Esophagus muscularis mucosa (tissue), 4 donors: ENCODE measurements at regions not wholly inside any gene's neighbourhood (a gene's known extent, or its start where the extent isn't known, plus 50 kb on each side); places are given as distances from the start of the nearest gene placed in this dataset.
A peak's percentile ranks its signal among the peaks of the same experiment; 100 is the strongest.

Source experiments
- DNase-seq: peaks from one replicate; pipeline ENCODE4 v3.0.0-alpha.2; 2017; ENCODE audit errors: extremely low spot score
- H3K27ac ChIP-seq, 4 donors: fragments of 200-600 bp; sonication (generic); replicated peaks in 1 of 4; 1 replicate in 3 of 4; 2 replicates in 1 of 4; pipeline ENCODE4 v1.5.1; 2016 to 2019; ENCODE audit warnings: mild to moderate bottlenecking in 1 of 4
- H3K27me3 ChIP-seq, 4 donors: fragments of 200-600 bp; sonication (generic); one replicate each; pipeline versions ENCODE4 v1.5.1 to v1.6.0; 2016 to 2019
- H3K36me3 ChIP-seq, 4 donors: fragments of 200-600 bp; sonication (generic); one replicate each; pipeline ENCODE4 v1.5.1; 2016 to 2019
- H3K4me1 ChIP-seq, 4 donors: fragments of 200-600 bp; sonication (generic); one replicate each; pipeline ENCODE4 v1.5.1; 2016 to 2019
- H3K4me3 ChIP-seq, 4 donors: fragments of 200-600 bp; sonication (generic); 1 replicate in 2 of 4; 2 replicates in 2 of 4; pipeline ENCODE4 v1.5.1; 2016 to 2019; ENCODE audit warnings: mild to moderate bottlenecking in 4 of 4, moderate library complexity in 1 of 4
- H3K9me3 ChIP-seq, 4 donors: fragments of 200-600 bp; sonication (generic); 1 replicate in 3 of 4; 2 replicates in 1 of 4; pipeline ENCODE4 v1.5.1; 2016 to 2019
- EP300 ChIP-seq: sonication (generic); formaldehyde crosslinking; IDR thresholded peaks from one replicate; pipeline ENCODE4 v1.6.1; 2017; ENCODE audit warnings: antibody characterized with exemption
- POLR2A ChIP-seq: fragments of 450-650 bp; IDR thresholded peaks from one replicate; pipeline ENCODE4 v1.6.1; 2017; ENCODE audit warnings: antibody characterized with exemption, moderate library complexity, mild to moderate bottlenecking, low read depth
- POLR2AphosphoS5 ChIP-seq, 2 donors: sonication (generic); formaldehyde crosslinking; IDR thresholded peaks; one replicate each; pipeline ENCODE4 v1.6.1; 2017; ENCODE audit warnings: antibody characterized with exemption in 2 of 2
- WGBS: methylation state at CpG from one replicate; pipeline ENCODE4 v1.1.5; 2018; 5-methylcytosine and 5-hydroxymethylcytosine counted together
- intact Hi-C: fragments of 100-400 bp; cut with DNase I; formaldehyde crosslinking; loops from one replicate; pipeline ENCODE4 v1.15.1; 2023
- TF ChIP-seq, protein P1 (sequence below), 3 experiments: fragments of 200-600 bp in 2 of 3; fragments of 450-650 bp in 1 of 3; sonication (generic) in 2 of 3; IDR thresholded peaks; one replicate each; pipeline ENCODE4 v1.5.1; 2017 to 2019; ENCODE audit warnings: antibody characterized with exemption in 3 of 3, mild to moderate bottlenecking in 2 of 3, moderate library complexity in 1 of 3

- Histone ChIP-seq H3K27me3 (peaks cover 0 to 74% (median 8%) of the 10 kb centered on the region in 4 donors), H3K4me3 (no peak overlapping the region), H3K27ac (no peak overlapping the region), H3K4me1 (peaks cover 6 to 13% (median 10%) of the 10 kb centered on the region in 4 donors), H3K9me3 (no peaks in the 10 kb centered on the region), H3K36me3 (no peaks in the 10 kb centered on the region)
- DNase-seq = no peak
- TF ChIP-seq EP300 (no peak), POLR2AphosphoS5 (IDR thresholded peaks at IDR 0.05) (no peak), POLR2A (no peak)
- TF ChIP-seq, protein P1, sequence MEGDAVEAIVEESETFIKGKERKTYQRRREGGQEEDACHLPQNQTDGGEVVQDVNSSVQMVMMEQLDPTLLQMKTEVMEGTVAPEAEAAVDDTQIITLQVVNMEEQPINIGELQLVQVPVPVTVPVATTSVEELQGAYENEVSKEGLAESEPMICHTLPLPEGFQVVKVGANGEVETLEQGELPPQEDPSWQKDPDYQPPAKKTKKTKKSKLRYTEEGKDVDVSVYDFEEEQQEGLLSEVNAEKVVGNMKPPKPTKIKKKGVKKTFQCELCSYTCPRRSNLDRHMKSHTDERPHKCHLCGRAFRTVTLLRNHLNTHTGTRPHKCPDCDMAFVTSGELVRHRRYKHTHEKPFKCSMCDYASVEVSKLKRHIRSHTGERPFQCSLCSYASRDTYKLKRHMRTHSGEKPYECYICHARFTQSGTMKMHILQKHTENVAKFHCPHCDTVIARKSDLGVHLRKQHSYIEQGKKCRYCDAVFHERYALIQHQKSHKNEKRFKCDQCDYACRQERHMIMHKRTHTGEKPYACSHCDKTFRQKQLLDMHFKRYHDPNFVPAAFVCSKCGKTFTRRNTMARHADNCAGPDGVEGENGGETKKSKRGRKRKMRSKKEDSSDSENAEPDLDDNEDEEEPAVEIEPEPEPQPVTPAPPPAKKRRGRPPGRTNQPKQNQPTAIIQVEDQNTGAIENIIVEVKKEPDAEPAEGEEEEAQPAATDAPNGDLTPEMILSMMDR (IDR thresholded peaks at IDR 0.05) = no peak
- intact Hi-C loops = no loop called here
- WGBS = 81% methylated on average over 1 of the region's 1 CpG
These were observed 51.8 kb upstream of the FOXE1 start for GRCh38 chr9:97801180-97801579.

- DNase-seq = peak; percentile 79
- Histone ChIP-seq H3K4me1 (peaks cover 6 to 13% (median 10%) of the 10 kb centered on the region in 4 donors), H3K9me3 (no peaks in the 10 kb centered on the region), H3K27ac (no peak overlapping the region), H3K36me3 (no peaks in the 10 kb centered on the region), H3K27me3 (peaks cover 0 to 68% (median 8%) of the 10 kb centered on the region in 4 donors), H3K4me3 (no peak overlapping the region)
- no peak for TF ChIP-seq EP300
- no peak for TF ChIP-seq POLR2A
- no peak for TF ChIP-seq POLR2AphosphoS5 (IDR thresholded peaks at IDR 0.05)
- TF ChIP-seq, protein P1 (IDR thresholded peaks at IDR 0.05) = no peak
- intact Hi-C loops = no loop called here
- 94% methylated on average over 3 of the region's 6 CpGs for WGBS
These were observed 50.8 kb upstream of the FOXE1 start for GRCh38 chr9:97802276-97802675.

DNA sequence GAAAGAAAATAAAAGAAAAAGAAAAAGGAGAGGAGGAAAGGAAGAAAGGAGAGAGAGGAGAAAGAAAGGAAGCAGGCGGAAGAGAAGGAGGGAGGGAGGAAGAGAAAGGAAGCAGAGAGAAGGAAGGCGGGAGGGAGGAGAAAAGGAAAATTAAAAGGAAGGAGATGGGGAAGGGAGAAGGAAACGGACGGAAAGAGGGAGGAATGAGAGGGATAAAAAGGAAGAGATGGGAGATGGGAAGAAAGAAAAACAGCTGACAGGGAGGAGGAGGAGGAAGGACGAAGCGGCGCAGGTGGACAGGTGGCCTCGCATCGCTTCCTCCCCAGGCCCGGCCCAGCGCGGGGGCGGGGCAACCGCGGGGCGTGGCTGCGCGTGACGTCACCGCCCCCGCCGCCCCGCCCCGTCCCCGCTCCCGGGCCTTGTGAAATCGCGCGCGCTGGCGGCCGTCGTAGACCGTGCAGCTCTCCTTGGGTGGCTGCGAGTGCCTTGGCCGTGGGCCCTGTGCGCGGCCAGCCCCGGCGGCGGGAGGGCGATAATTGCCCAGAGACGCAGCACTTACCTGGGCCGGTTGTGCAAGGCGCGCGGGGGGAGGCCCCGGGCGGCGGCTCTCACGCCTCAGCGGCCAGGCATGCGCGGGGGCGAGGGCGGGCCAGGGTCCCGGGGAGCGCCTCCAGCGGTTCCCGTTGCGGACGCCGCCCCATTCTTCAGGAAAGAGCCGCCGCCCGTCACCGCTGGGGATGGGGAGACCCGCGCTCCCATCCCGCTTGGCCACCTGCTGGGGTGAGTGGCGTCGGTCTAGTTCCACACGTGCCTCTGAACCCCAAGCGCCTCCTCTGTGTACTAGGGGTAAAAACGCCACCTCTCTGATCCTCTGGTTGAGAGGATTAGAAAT is 49.6 kb upstream of the FOXE1 start:
- no peak for TF ChIP-seq EP300
- TF ChIP-seq, protein P1 (IDR thresholded peaks at IDR 0.05) = peak in 1 of 3 experiments; percentile 31
- H3K4me3 ChIP-seq = peak overlapping the region; percentile 49 to 63 (median 54)
- H3K9me3 ChIP-seq = no peaks in the 10 kb centered on the region
- peaks cover 0 to 66% (median 8%) of the 10 kb centered on the region in 4 donors for H3K27me3 ChIP-seq
- intact Hi-C loops = no loop called here
- H3K4me1 ChIP-seq = peaks cover 6 to 13% (median 10%) of the 10 kb centered on the region in 4 donors
- H3K27ac ChIP-seq = no peak overlapping the region
- peak; percentile 72 for DNase-seq
- WGBS = 5% methylated on average over 17 of the region's 75 CpGs
- no peaks in the 10 kb centered on the region for H3K36me3 ChIP-seq
